Stimulated activated CD8-positive, alpha-beta memory T cell treated with anti-CD3 and anti-CD28 coated beads, Interleukin-4, amount 100 ng/mL, for 48 hours (primary cell): ENCODE measurements at regions not wholly inside any gene's neighbourhood (a gene's known extent, or its start where the extent isn't known, plus 50 kb on each side); places are given as distances from the start of the nearest gene placed in this dataset.

Experiments
- DNase-seq: peaks from one replicate; pipeline ENCODE4 v3.0.0-alpha.2; 2020

DNA sequence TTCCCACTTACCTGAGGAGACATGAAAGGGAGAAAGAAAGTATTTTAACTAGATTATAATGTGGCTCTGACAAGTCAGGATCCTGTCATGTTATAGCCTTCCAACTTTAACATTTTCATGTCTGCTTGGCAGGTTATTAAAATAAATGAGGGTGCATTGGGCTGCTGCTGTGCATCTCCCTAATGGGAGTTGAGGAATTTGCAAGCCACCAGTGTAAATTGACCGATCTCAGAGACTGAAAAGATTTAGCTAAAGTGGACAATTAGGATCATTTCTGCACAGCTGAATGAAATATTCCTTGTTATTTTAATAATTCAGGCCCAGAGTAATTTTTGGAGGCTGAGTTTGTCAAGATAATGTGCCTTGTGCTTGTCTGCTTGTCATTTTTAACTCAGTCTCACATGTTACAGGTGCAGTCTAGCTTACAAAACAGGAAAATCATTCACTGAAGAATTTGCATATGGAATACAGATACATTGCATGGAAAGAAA lies 366.3 kb upstream of the ADAMTS16 start:
- DNase-seq, result no peak

- DNase-seq, result no peak
Observed at GRCh38 chr5:4777435-4777834, 362.7 kb upstream of the ADAMTS16 start.

DNA sequence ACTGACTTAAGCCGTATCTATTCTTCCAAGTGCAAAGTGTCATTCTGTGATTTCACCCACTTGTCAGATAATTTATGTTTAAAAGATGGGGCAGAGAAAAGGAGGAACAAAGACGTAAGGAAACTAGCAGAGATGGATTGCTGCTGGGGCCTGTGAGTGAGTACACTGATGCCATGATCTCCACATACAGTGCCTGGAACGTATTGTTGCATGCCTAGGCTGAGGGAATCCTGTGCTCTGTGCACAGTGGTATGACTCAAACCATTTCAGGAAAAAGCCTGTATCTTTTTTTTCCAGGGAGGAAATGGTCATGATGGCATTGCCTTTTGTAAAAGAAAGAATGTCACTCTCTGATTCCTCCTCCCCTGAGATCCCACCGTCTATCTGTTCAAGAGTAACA lies 359.5 kb upstream of the ADAMTS16 start:
- no peak for DNase-seq

DNA sequence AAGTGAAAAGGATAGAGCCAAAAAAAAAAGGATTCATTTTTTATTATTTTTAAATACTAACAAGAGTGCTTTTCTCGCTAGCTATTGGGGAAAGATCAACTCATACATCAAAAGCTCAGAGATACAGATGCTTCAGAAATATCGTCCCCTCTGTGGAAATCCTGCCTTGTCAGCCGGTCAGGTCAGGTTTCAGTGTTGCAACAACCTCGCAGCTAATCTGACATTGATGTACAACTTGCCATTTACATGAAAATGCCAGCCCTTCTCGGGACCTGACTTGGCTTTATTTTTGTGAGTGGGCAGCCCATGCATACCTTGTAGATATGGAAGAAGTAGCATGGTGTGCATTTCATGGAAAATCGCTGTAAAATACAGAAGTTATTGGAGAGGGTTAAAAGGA lies 358.8 kb upstream of the ADAMTS16 start:
- no peak for DNase-seq

DNA sequence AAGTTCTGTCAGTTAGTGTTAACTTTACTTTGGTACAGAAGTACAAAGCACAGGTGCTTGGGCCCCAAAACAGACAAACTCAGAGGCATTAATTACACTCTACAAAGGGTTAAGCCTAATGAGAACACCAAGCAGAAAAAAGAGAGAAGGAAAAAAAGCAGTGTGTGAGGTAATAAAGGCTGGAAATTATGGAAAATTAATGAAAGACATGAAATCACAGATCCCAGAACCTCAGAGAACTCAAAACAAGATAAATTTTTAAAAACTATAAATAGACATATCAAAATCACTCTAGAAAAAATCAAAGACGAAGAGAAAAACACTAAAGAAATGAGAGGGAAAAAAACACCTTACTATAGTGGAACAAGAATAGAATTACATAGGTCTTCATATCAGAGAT lies 354.2 kb upstream of the ADAMTS16 start:
- no peak for DNase-seq

DNA sequence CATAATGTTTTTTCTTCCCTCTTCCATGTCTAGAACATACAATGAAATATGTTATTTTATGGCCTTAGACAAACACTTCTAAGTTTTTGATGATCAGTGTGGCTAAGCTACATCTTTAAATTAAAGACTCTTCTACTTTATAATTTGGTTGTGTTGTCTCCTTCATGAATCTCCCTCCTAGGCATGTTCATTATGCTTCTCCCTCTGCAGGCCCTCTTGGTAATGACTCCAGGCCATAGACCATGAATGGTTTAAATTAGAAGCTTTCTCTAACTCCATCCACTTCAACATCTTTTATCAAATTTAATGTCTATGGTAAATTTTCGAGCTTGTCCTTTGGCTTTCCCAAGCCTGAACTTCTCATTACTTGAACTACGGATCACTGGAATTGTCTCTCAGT lies 342.7 kb upstream of the ADAMTS16 start:
- DNase-seq, result no peak

GRCh38 chr5:4802044-4802443 lies 338.1 kb upstream of the ADAMTS16 start:
- DNase-seq, result no peak

- no peak for DNase-seq
Observed at GRCh38 chr5:4804691-4805360, 335.3 kb upstream of the ADAMTS16 start.

DNA sequence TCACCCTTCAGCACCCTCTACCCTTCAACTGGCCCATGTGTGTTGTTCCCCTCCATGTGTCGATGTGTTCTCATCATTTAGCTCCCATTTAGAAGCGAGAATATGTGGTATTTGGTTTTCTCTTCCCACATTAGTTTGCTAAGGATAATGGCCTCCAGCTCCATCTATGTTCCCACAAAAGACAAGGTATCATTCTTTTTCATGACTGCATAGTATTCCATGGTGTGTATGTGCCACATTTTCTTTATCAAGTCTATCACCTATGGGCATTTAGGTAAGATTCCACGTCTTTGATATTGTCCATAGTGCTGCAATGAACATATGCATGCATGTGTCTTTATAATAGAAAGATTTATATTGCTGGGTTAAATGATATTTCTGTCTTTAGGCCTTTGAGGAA lies 325.1 kb upstream of the ADAMTS16 start:
- no peak for DNase-seq

- no peak for DNase-seq
Observed at GRCh38 chr5:4817767-4818166, 322.4 kb upstream of the ADAMTS16 start.

- no peak for DNase-seq
Observed at GRCh38 chr5:4831325-4831724, 308.8 kb upstream of the ADAMTS16 start.

DNA sequence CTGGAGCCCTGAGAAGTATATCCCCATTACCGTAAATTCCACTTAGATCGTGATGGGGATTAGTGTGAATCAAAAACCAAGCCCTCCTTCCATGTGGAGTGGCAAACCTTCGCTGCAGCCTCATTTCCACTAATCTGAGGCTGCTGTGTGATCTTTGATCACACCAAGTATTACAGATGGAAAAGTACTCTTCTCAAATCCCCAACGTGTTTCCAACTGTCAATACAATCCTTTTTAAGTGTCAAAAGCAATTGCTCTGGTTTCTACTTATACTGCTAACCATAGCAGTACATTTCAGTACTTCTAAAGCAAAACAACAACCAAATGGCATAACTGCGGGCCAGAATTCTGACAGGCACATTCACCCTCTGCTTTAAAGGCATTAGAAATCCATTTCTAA lies 307.7 kb upstream of the ADAMTS16 start:
- no peak for DNase-seq

GRCh38 chr5:4833104-4833738 lies 306.9 kb upstream of the ADAMTS16 start:
- no peak for DNase-seq

- DNase-seq, result no peak
Observed at GRCh38 chr5:4837489-4838058, 302.6 kb upstream of the ADAMTS16 start.

DNA sequence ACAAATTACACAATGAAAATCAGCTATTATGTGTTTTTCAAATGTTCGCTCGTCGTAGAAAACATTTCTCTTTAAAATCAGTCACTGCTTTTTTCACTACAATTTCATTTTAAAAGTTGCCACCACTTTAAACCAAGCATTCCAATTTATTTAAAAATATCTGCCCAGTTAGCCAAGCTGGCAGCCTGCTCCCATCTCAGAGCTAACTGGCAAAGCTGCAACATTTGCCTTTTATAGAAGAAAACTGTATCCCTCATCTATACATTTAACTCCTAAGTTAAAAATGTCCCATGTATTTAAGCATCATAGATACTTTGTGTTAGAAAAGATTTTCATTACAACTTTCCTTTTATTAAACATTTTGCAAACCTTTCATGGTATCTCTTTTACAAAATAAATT lies 294.9 kb upstream of the ADAMTS16 start:
- DNase-seq, result no peak

DNA sequence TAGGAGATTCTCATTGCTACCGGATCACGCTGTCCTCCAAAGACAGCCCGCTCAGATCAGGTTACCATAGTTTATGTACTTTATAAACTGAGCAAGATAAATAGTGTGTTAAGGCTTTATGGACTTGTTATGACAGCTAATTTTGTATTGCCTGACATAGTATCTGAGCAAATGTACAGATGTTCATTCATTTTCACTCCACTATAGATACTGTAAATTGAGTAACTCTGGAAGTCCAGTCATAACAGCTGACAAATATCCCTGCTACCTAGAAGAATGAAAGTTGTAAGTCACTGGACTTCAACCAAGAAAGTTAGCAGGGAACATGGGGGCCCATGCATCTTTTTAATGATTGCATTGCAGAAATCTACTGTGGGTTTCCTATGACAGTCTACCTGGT lies 292.4 kb upstream of the ADAMTS16 start:
- DNase-seq, result no peak

DNA sequence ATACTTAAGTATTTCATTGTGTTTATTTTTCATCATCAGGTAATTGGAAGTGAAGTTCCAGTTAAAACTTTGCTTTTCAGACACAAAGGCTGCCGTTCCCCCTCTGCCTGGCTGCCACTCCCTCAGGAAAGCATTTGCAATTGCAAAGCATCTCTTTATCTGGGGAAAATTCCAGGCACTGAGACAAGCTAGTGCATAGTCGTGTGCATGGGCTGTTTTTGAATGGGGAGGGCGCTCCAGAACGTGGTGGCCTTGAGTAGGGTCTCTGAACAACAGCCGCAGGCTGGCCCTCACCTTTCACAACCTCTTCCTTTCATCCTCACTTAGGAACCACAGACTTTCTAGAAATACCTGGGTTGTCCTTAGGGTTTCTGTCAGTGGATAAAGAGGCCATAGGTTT lies 285.1 kb upstream of the ADAMTS16 start:
- DNase-seq, result no peak

DNA sequence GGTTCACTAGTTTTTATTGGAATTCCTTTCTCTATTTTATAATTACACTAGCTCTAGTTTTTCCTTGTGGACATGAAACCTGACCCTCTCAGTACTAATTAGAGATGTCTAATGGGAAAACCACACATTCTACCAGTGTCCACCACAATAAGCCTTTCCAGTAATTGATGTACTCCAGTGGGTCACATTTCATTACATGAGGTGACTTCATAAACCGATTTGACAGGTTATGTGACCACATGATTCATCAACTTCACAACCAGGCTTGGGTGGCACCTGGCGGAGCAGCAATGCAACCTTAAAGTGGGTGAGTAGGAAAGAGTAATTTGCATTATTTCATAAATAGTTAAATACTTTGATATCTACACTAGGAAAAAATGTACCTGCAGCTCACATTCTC lies 284.2 kb upstream of the ADAMTS16 start:
- DNase-seq, result no peak

GRCh38 chr5:4857761-4858160 lies 282.4 kb upstream of the ADAMTS16 start:
- no peak for DNase-seq

DNA sequence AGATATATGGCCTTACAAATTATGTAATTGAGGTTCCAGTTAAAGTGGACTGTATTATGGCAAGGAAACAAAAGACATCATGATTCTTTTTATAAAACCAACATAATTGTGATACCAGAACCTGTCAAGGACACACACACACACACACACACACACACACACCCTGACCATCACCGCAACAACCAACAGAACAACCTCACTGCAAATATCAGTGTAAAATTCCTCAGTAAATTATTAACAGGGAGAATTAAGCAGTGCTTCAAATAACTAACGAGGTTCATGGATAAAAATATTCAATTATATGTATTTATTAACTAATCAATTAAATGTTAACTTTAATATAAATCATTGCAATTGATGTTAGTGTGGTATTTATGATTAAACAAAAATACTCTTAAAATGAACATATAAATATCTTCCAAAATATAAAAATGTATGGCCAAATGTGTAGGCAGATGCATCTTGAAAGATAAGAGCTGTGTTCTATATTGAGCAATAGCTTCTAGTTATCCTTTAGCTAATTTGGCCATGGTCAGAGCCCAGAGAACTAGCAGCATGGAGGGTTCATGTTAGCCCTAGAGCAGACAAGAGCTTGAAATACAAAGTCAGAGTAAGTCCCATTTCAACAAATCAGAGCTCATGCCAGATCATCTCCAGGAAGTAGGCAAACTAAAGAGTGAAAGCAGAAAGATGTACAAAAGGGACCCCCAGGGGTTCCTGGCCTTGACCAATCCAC lies 280.5 kb upstream of the ADAMTS16 start:
- DNase-seq, result no peak

DNA sequence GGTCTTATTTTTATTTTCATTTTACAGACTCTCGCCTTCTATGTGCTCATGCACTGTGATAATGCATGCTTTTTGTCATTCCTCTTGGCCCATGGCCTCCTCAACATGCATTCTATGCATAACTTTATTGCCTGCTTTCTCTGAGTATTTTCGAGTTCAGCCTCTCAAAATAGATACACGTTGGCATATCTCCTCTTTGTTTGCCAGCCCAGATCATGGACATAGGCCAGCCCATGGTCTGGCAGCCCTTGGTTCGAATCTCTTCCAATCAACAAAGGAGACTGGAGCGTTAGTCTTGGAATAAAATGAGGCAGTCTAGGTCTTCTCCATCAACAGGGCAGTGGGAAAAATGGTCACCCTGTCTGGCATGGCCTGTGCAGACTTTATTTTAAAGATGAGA lies 279.5 kb upstream of the ADAMTS16 start:
- no peak for DNase-seq

DNA sequence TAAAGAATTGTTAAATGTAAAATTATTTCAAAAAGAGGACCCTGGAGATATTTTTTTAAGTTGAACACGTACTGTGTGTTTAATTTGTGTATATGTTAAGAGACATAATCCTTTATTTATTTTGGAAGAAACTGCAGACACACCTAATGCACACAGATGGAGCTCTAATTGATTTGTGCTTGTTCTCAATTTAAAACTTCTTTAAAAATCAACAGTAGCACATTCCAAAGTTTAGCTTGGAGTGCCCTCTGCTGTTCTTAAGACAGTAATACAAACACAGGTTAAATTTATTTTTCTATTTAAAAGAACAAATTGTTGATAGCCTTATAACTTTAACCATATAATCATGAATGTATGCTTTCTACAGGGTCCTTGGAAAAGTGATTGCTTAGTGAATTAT lies 277.6 kb upstream of the ADAMTS16 start:
- no peak for DNase-seq

DNA sequence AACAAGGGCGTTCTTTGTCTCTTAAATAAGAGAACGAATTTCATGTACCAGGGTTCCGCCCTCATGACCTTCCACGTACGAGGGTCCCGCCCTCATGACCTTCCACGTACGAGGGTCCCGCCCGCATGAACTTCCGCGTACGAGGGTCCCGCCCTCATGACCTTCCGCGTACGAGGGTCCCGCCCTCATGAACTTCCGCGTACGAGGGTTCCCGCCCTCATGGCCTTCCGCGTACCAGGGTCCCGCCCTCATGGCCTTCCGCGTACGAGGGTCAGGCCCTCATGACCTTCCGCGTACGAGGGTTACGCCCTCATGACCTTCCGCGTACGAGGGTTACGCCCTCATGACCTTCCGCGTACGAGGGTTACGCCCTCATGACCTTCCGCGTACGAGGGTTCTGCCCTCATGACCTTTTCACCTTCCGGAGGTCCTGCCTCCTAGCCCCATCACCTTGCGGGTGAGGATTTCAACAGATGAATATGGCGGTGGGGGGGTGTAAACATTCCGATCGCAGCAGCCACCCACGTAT lies 273.9 kb upstream of the ADAMTS16 start:
- no peak for DNase-seq

DNA sequence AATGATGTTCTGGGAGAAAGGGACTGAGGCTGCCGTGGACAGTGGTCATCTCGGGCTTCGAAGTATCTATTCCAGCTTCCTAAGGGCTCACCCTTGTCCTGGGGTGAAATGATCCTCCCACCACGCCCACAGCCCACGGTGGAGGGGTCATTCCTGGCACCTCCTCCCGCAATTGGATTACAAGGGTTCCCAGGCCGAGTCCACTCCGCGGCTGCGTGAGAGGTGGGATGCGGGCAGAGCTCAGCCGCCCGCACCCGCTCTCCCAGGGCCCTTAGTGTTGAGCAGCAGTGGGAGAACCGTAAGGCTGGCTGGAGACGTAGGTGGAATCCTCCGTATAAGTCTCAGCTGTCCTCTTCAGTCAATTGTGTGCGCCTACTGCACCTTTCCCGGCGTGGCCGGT lies 273.3 kb upstream of the ADAMTS16 start:
- no peak for DNase-seq
